Spleen (tissue), 3 donors: ENCODE measurements at regions not wholly inside any gene's neighbourhood (a gene's known extent, or its start where the extent isn't known, plus 50 kb on each side); places are given as distances from the start of the nearest gene placed in this dataset.

Experiments
- POLR2A ChIP-seq, 3 donors: fragments of 450-650 bp; IDR thresholded peaks; one replicate each; pipeline ENCODE4 v1.5.1; 2017; ENCODE audit warnings: antibody characterized with exemption in 3 of 3, mild to moderate bottlenecking in 1 of 3
- POLR2AphosphoS5 ChIP-seq, 3 donors: sonication (generic); formaldehyde crosslinking; IDR thresholded peaks; one replicate each; pipeline ENCODE4 v1.5.1; 2017; ENCODE audit warnings: antibody characterized with exemption in 3 of 3

GRCh38 chr7:96861-97260 lies 95.5 kb upstream of the FAM20C start:
- TF ChIP-seq POLR2AphosphoS5 (IDR thresholded peaks at IDR 0.05) = no peak
- no peak for TF ChIP-seq POLR2A (IDR thresholded peaks at IDR 0.05)
